Adrenal gland (tissue), 9 donors: ENCODE measurements at regions not wholly inside any gene's neighbourhood (a gene's known extent, or its start where the extent isn't known, plus 50 kb on each side); places are given as distances from the start of the nearest gene placed in this dataset.

Experiments used
- DNase-seq, 7 donors: peaks; one replicate each; pipeline ENCODE4 v3.0.0-alpha.2; 2019 to 2020
- H3K27ac ChIP-seq, 5 donors: fragments of 200-600 bp; sonication (generic) in 4 of 5; 1 replicate in 3 of 5; 2 replicates in 2 of 5; pipeline versions ENCODE4 v1.5.1 to v1.8.0; 2016 to 2020; ENCODE audit warnings: mild to moderate bottlenecking in 1 of 5
- H3K27me3 ChIP-seq: fragments of 200-600 bp; 2 replicates; pipeline ENCODE4 v1.8.0; 2021
- H3K36me3 ChIP-seq, 2 donors: fragments of 200-600 bp; replicated peaks in 1 of 2; 1 replicate in 1 of 2; 2 replicates in 1 of 2; pipeline versions ENCODE4 v1.5.1 to v1.8.0; 2018 to 2022
- H3K4me1 ChIP-seq, 2 donors: fragments of 200-600 bp; replicated peaks in 1 of 2; 1 replicate in 1 of 2; 2 replicates in 1 of 2; pipeline versions ENCODE4 v1.5.1 to v1.8.0; 2018 to 2021
- H3K4me3 ChIP-seq, 4 donors: fragments of 200-600 bp; sonication (generic) in 3 of 4; one replicate each; pipeline ENCODE4 v1.5.1; 2016 to 2018
- H3K9me3 ChIP-seq, 3 donors: fragments of 200-600 bp; sonication (generic) in 1 of 3; replicated peaks in 1 of 3; 1 replicate in 2 of 3; 2 replicates in 1 of 3; pipeline versions ENCODE4 v1.5.1 to v1.8.0; 2016 to 2021
- POLR2A ChIP-seq, 2 donors: fragments of 450-650 bp; IDR thresholded peaks; one replicate each; pipeline ENCODE4 v1.6.1; 2017; ENCODE audit warnings: antibody characterized with exemption in 2 of 2, mild to moderate bottlenecking in 2 of 2, moderate library complexity in 1 of 2
- WGBS, 4 donors: extraction: QIAGEN DNeasy Blood & Tissue Kit in 2 of 4; methylation state at CpG; one replicate each; pipeline versions ENCODE4 v1.1.5 to v1.1.7; 2013 to 2017; 5-methylcytosine and 5-hydroxymethylcytosine counted together
- intact Hi-C, 2 donors: fragments of 100-400 bp; cut with DNase I; formaldehyde crosslinking; loops; one replicate each; pipeline versions ENCODE4 v1.14.1 to v1.15.0; 2022 to 2023
- TF ChIP-seq, protein P1 (sequence below), 6 experiments: fragments of 450-650 bp in 4 of 6; fragments of 200-600 bp in 2 of 6; sonication (generic) in 1 of 6; IDR thresholded peaks; 1 replicate in 5 of 6; 2 replicates in 1 of 6; pipeline versions ENCODE4 v1.5.1 to v1.8.0; 2016 to 2021; ENCODE audit warnings: antibody characterized with exemption in 6 of 6, mild to moderate bottlenecking in 2 of 6, moderate library complexity in 1 of 6
- donor health status: healthy with polysubstance abuse.
- donor health status: Bipolar disorder and iron deficiency.
- donor health status: DM: yes; HTN: yes; CAD: no.
- donor health status: DM: no; HTN: no; CAD: no.
- donor health status: DM: no; HTN: no; CAD: no.

DNA sequence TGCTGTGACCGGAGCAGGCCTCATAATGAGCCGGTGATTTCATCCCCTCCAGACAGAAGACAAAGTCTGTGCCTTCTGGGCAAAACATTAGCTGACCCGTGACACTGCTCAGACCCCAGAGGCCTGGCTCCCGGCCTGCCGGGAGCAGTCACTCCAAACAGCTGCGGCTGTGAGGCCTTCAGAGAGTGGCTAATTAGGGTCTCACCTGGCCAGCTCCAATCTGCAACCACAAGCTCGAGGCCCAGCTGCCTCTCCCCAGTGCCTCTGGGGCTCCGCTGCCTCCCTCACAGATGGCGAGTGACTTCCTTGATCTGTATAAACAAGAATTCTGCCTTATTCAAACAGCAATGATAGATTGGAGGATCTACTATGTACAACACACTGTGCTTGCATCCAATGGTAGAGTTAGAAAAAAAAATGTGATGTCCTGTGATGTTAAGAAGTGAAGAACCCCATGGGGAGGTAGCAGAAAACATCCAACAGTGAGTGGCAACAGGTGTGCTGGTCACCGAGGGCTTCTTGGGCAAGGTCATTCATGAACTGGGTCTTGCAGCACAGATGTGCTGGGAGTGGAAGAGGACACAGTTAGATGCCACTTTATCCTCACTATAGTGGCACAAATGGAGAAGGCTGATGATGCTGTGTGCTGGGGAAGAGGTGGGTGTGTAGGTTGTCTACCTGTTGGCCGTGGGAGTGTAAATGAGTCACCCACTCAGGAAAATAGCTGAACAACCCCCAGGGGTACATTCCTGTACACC, 98.2 kb upstream of the ASAP2 start:
- 83 to 91% (median 89%) methylated on average over 5 to 11 of the region's 11 CpGs for WGBS, 4 donors
- no peak overlapping the region for H3K27ac ChIP-seq
- no peaks in the 10 kb centered on the region for H3K36me3 ChIP-seq
- H3K4me1 ChIP-seq, result no peaks in the 10 kb centered on the region
- intact Hi-C loops, result no loop called here
- TF ChIP-seq POLR2A (IDR thresholded peaks at IDR 0.05), result no peak
- TF ChIP-seq, protein P1, sequence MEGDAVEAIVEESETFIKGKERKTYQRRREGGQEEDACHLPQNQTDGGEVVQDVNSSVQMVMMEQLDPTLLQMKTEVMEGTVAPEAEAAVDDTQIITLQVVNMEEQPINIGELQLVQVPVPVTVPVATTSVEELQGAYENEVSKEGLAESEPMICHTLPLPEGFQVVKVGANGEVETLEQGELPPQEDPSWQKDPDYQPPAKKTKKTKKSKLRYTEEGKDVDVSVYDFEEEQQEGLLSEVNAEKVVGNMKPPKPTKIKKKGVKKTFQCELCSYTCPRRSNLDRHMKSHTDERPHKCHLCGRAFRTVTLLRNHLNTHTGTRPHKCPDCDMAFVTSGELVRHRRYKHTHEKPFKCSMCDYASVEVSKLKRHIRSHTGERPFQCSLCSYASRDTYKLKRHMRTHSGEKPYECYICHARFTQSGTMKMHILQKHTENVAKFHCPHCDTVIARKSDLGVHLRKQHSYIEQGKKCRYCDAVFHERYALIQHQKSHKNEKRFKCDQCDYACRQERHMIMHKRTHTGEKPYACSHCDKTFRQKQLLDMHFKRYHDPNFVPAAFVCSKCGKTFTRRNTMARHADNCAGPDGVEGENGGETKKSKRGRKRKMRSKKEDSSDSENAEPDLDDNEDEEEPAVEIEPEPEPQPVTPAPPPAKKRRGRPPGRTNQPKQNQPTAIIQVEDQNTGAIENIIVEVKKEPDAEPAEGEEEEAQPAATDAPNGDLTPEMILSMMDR (IDR thresholded peaks at IDR 0.05), result no peak
- H3K9me3 ChIP-seq, result no peaks in the 10 kb centered on the region
- H3K27me3 ChIP-seq, result no peaks in the 10 kb centered on the region
- H3K4me3 ChIP-seq, result no peak overlapping the region
- no peak for DNase-seq

- Histone ChIP-seq H3K27ac (no peak overlapping the region), H3K27me3 (no peaks in the 10 kb centered on the region), H3K4me3 (no peak overlapping the region), H3K4me1 (no peaks in the 10 kb centered on the region), H3K36me3 (no peaks in the 10 kb centered on the region), H3K9me3 (no peaks in the 10 kb centered on the region)
- intact Hi-C loops, result no loop called here
- WGBS, 4 donors, result 74 to 81% (median 80%) methylated on average over 15 to 16 of the region's 16 CpGs
- TF ChIP-seq, protein P1 (IDR thresholded peaks at IDR 0.05), result no peak
- TF ChIP-seq POLR2A (IDR thresholded peaks at IDR 0.05), result no peak
- DNase-seq, result peak in 1 of 7 donors; percentile 13
These were observed 99.2 kb upstream of the ASAP2 start for GRCh38 chr2:9107168-9108025.

DNA sequence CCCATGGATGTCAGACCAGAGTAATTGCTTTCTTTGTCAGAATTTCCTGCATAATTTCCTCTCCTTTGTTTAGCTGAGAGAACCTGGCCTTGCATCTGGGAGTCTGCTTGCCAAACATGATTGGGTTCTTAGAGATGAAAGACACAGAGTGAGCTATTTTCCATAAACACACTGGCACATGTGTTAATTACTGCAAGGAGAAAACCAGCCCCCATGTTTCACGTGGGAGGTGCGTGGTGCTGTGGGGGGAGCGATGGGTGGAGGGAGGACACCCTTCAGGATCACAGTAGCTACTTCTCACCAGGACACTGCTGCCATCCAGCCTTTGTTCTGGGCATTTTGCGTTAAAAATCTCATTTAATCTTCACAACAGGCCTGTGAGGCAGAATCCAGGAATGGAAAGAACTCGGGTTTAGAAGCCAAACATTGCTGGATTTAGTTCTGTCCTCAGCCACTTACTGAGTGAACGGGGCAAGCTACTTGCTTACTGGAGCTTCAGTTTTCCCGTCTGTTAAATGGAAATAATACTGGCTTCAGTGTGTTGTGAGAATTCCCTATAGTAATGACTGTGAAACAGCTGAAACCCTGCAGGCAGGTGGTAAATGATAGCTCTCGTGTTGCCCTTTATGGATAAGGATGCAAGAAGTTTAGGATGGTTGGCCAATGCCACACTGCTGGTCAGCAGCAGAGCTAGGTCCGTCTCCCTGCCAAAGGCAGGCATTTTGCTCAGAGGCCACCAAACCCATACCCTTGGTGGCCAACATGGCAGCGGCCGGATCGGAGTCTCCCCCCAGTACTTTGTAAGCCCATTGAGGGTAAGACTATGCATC, 100.1 kb upstream of the ASAP2 start:
- no peaks in the 10 kb centered on the region for H3K27me3 ChIP-seq
- no peaks in the 10 kb centered on the region for H3K9me3 ChIP-seq
- intact Hi-C loops, result no loop called here
- H3K4me1 ChIP-seq, result no peaks in the 10 kb centered on the region
- TF ChIP-seq POLR2A (IDR thresholded peaks at IDR 0.05), result no peak
- TF ChIP-seq, protein P1 (IDR thresholded peaks at IDR 0.05), result no peak
- H3K27ac ChIP-seq, result no peak overlapping the region
- 66 to 74% (median 70%) methylated on average over 8 to 12 of the region's 12 CpGs for WGBS, 4 donors
- H3K4me3 ChIP-seq, result no peak overlapping the region
- DNase-seq, result peak in 3 of 7 donors; percentile 14 to 57 (median 51)
- no peaks in the 10 kb centered on the region for H3K36me3 ChIP-seq
